DMS53 treated with DMSO at 0.1 percent for 48 hours (cell line): ENCODE measurements at regions not wholly inside any gene's neighbourhood (a gene's known extent, or its start where the extent isn't known, plus 50 kb on each side); places are given as distances from the start of the nearest gene placed in this dataset.
"Not testable (repeated sequence)": the region's sequence is repeated elsewhere in the genome, so short reads cannot be mapped to it uniquely, and the experiment has no call there.

Source experiments
- DNase-seq: peaks from one replicate; lab custom pipeline; 2025; ENCODE audit not compliant: unreplicated experiment; lab: John Stamatoyannopoulos, UW

DNA sequence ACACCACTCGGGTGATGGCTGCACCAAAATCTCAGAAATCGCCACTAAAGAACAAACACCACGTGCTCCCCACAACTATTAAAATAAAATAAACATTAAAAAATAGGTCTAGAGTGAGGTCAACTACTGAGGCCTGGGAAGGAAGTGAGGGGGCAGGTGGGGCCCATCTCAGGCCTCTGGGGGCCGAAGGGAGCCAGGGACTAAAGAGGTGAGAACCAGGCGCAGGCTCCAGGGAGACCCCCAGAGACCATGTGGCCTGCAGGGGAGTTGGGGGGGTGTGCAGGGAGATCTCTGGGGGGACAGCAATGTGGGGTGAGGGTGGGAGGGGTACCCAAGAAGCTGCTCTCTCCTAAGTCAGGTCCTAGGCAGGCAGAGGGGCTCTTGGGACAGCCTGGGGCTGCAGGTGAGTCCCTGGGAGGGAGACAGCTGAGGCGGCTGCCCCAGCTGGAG, 111.3 kb upstream of the SMURF2 start:
- DNase-seq: no peak

DNA sequence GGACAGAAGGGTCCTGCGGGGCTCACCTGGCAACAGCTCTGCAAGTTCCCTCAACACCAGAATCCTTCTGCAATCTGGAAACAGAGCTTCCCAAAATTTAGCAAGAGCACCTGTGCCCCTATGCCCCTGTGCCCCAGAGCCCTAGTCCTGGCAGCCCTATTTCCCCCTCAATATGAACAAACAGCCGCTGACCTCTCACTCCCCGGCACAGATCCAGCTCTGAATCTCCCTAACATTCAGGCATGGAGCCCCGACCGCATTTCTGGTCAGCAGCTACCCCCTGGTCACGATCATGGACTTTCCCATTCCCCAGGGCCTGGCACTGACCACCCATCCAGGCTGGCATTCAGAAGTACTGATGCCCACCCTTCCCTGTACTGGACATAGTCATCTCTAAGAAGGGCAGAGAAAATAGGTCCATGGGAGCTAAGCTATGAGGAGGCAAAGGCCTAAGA, 110.8 kb upstream of the SMURF2 start:
- no peak for DNase-seq

DNA sequence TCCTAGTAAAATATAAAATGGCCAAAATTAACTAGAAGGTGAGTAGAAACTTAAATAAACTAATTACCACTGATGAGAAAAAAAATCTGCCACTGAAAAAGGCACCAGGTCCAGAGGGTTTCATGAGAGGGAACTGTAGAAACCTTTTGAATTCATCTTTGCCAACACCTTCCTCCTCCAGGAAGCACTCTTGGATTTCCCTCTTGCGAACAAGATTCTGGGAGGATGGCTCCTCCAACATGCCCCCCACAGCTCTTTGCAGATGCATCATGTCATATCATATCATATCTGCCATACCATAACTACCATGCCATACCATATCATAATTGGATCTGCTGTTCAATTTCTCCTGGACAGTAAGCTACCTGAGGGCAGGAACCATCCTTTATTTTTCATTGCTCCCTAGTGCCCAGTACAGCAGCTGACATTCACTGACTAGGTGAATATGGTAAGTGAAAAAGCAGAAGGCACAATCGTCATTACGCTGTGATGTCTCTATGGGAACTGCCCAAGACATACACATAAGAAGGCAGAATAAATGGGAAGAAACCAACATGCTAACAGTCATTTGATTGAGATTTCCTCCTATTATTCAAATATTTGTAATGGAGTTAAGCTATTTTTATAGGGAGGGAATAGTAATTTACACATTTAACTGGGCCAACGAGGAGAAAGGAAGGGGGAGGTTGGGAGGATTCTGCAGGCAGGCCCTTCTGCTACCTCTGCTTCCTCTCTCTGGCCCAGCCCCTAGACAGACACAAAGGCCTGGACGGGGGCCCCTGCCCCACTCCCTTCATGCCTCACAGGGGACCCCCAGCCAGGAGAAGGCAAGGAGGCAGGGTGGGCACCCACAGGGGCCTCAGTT, 110.1 kb upstream of the SMURF2 start:
- no peak for DNase-seq

DNA sequence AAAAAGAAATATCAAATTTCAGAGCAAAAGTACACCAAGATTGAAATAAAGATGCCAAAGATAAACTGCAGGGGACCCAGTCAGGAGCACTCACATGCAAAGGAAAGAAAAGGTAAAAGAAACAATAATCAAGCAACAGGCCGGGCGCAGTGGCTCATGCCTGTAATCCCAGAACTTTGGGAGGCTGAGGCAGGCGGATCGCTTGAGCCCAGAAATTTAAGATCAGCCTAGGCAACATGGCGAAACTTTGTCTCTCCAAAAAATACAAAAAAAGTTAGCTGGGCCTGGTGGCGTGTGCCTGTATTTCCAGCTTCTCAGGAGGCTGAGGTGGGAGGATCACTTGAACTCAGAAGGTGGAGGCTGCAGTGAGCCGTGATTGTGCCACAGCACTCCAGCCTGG, 107.6 kb upstream of the SMURF2 start:
- no peak for DNase-seq

DNA sequence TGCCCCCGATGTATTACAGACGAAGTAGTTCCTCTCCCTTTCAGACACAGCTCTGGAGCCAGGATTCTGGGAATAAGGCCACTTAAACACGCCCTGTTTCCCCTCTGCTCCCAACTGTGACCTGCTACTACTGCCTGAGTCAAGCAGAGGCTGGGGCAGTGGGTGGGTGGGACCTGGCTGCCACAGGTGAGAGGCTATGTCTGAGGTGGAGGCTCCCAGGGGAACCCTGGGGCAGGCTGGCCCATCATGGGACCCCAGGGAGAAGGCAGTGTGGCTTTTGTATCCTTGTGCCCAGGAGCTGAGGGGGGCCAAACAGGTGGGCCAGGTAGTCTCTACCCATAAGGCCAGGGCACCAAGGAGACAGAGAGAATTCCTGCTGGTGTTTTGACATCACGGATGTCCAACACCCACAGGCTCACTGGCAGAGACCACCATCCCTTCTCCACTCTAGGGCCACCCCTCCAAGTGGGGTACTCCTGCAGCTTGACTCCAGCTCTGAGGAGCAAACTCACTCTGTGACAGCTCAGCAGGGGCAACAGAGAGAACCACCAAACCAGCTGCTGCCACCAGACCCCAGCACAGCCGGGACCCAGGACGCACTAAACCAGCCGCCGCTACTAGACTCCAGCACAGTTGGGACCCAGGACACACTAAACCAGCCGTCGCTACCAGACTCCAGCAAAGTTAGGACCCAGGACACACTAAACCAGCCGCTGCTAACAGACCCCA, 105.3 kb upstream of the SMURF2 start:
- no peak for DNase-seq

DNA sequence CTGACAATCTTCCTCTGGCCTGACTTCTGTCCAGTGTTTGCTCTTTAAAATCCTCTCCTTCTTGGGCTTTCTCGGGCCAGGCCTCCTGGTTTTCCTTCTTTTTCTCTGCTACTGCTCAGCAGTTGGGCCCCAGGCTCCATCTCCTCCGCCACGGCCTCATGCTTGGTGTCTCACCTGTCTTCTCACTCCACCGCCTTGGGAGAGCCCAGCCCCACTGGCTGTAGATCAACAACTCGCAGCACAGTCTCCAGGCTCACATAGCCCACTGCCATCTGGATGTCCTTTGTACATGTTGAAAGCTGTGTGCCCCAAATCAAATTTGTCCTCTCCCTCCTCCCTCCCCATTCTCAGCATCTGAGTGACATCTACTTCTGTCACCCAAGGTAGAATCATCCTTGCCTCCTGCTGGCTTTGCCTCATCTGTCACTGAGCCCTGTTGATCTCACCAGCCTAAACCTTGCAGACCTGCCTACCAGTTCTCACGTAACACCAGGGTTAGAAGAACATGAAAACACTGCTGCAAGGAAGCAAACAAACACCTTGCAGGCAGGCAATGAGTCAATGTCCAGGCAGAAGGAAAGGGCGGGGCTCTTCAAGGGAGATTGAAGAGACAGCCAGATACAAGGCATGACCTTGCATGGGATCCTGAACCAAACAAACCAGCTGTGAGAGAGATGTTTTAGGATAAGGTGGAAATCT, 103.2 kb upstream of the SMURF2 start:
- no peak for DNase-seq

DNA sequence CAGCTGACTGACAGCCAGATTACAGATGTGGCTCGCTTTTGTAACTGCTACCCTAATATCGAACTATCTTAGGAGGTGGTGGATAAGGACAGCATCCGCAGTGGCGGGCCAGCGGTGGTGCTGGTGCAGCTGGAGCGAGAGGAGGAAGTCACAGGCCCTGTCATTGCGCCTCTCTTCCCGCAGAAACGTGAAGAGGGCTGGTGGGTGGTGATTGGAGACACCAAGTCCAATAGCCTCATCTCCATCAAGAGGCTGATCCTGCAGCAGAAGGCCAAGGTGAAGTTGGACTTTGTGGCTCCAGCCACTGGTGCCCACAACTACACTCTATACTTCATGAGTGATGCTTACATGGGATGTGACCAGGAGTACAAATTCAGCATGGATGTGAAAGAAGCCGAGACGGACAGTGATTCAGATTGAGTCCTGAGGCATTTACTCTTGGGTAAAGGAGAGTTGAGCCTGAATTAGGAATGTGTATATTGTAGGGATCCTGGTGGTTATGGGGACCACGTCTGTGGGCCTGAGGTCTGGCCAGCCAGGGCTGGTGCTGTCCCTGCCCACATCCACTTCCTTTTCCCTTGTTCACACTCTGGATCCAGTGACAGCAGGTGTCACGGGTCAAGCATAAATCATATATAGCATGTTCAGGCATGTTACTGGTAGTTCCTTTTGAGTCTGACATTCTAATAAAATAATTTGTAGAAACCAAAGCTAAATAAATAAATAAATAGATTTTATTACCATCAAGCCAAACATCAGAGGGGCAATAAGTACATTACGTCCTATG, 89.0 kb upstream of the SMURF2 start:
- no peak for DNase-seq

DNA sequence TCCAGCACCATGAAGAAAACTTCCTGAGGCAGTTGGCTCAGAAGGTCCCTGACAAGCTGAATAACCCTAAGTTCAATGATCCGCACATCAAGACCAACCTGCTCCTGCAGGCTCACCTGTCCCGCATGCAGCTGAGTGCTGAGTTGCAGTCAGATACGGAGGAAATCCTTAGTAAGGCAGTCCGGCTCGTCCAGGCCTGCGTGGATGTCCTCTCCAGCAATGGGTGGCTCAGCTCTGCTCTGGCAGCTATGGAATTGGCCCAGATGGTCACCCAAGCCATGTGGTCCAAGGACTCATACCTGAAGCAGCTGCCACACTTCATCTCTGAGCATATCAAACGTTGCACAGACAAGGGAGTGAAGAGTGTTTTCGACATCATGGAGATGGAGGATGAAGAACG, 88.4 kb upstream of the SMURF2 start:
- no peak for DNase-seq

DNA sequence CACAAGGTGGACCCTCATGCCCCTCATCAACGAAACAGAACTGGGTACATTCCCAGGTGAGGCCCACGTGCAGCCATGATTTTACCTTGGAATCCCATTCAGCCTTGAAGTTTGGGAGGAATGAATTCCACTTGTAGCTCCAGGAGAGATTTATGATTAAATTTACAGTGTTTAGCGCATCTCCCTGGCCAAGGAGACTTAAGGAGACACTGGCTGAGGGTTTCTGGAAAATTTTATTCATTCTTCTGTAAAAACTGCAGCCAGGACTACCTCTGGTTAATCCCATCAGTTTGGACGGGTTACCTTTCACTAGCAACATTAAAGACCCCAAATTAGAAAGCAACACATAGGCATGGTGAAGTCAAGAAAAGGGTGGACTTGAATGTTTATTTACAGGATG, 87.2 kb upstream of the SMURF2 start:
- no peak for DNase-seq

DNA sequence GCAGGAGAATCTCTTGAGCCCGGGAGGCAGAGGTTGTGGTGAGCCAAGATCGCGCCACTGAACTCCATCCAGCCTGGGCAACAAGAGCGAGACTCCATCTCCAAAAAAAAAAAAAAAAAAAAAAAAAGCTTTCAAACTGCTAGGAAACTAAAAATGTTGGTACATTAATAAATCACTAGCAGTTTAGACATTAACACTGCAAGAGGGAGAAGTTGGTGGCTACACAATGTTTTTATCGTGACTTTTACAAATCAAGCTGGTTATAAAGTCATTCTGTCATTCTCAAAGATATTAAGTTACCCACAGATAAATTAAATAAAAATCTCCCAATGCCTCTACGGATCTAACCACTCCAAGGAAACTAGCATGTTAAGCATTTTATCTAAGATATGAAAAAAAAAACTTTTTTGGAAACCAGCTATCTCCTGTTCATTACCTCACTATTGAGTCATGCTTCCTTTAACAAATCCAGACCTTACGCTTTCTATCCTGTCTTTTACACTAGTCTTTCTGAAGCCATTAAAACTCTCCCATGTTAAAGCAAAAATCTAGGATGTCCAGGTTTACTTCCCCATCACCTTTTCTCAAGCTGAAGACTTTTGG, 85.9 kb upstream of the SMURF2 start:
- no peak for DNase-seq

DNA sequence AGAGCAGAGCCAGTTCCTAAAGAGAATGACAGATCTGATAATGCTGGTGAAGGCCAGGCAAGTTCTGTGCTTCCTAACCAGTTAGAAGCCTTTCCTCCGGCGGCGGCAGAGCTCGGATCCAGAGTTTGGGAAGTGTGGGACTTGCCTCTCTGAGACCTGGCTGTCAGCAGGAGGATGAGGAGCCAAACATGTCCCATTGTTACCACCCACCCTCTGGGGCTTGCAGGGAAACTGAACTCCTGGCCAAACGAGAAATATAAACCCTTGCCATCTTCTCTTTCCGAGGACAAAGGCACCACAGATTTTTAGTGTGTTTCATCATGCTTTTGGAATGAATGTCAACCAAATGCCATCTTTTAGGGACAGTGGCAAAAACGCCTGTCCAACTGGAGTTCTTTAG, 80.2 kb upstream of the SMURF2 start:
- DNase-seq: no peak

DNA sequence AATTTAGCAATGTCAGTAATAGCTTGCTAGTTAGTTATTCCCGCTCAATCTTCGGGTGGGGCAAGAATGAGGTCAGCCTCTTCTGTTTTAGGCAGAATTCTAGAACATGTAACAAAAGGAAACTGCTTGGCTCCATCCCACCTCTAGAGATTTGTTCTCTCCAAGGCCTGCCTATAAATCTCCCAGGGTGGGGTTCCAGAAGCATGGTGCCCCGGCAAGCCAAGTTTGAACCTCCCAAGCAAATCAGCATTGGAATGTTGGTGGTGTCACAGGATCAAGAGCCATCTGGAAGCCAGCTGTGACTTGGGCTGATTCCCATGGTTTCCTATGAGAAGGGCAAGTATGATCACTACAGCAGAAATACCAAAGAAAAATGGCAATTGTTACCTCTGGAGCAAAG, 79.8 kb upstream of the SMURF2 start:
- not testable (repeated sequence) for DNase-seq

DNA sequence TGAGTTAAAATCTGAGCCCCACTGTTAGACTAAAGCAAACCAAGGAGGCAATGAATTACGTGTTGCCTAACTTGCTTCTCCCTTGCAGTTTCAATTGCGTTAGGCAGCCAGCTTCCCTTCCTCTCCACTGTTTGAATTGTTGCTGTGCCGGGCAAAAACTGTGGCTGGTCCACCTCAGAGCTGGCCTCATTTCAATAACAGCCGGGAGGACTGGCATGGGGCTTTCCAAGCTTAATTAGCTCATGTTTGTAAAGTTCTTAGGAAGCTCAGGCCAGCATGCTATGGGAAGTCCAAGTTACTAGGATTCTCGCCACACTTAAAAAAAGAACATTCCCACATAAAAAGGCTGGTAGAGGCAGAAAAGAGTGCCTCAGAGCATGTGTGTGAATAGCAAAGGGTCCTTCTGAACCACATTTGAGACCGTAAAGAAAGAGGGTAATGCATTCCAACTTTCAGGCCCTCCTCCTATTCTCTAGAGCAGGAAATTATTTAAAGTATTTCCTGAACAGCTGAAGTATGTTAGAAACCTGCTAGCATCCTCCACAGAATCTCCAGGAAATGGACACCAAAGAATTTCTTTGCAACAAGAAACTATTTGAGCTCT, 79.0 kb upstream of the SMURF2 start:
- no peak for DNase-seq

DNA sequence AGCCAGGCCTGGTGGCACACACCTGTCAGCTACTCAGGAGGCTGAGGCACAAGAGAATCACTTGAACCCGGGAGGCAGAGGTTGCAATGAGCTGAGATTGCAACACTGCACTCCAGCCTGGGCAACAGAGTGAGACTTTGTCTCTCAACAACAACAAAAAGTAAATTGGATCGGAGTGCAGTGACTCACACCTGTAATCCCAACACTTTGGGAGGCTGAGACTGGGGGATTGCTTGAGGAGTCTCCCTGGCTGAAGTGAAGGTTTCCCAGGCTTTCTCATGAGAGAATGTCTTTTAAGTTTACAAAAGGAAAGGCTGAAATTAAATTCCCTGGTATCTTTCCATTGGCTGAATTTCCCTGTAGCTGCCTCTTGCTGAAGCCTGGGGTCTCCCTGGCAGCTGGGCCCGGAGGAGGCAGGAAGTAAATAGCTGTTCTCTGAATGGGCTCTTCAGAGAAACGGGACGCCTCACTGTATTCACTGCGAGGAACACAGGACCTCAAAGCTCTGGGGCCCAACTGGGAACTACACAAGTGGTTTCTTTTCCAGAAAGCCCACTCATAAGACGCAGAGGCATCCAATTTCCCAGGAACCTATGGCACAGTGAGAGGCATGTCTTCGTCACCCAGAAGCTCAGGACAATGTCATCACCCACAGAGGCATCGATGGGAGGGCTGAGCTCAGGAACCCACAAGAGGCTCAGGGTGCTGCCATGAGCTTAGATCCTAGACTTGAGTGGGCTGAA, 77.4 kb upstream of the SMURF2 start:
- DNase-seq: no peak

DNA sequence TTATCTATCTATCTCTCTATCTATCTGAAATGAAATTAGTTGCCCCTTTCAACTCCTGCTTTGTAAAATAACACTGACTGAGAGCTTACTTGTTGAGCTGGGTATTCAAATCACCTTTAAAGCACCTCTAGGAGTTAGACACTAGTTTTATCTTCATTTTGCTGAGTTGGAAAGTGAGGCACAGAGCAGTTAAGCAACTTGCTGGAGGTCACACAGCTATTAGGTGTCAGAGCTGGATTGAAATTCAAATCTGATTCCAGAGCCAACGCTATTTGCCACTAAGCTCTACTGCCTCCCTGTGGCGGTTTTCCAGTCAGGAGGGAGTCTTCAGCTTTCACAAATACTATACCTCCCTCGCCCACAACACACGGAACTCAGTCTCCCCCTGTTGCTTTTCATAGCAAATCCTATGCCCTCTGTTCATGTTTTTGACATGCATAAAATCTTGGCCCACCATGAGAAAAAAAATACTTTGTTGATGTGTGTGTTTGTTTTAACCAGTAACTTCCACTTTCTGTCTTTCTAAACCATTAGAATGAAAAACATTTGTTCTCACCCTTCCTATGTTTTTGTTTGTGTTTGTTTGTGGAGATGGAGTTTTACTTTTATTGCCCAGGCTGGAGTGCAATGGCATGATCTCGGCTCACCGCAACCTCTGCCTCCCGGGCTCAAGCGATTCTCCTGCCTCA, 74.8 kb upstream of the SMURF2 start:
- DNase-seq: peak; percentile 29

DNA sequence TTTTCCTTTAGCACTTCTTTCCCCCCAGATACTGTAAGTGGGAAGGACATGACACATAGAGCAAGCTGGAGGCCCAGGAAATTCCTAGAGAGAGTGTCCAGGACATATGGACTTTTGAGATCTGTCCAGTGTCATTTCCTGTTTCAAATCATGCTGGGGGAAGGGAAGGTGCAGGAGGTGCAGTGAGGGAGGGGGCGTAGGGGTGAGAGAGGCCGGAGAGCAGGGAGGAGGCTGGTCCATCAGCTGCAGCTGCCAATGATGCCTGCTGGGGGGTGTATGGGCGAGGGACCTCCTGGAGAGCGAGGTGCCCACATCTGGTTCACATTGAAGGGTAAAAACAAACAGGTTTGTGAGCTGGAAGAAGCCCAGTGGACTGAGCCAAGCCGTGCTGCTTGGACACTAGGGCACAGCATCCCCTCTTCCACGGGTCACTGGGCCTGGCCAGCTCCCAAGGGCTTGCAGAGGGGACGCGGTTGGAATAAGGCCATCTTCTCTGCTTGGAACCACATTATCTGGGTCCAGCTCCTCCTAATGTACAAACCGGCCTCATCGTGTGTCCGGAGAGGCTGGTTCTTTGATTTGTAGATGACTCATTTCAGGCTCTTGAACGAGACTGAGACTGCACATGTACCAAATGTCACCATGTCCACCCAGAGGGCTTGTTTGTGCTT, 70.4 kb upstream of the SMURF2 start:
- peak; percentile 12 for DNase-seq

DNA sequence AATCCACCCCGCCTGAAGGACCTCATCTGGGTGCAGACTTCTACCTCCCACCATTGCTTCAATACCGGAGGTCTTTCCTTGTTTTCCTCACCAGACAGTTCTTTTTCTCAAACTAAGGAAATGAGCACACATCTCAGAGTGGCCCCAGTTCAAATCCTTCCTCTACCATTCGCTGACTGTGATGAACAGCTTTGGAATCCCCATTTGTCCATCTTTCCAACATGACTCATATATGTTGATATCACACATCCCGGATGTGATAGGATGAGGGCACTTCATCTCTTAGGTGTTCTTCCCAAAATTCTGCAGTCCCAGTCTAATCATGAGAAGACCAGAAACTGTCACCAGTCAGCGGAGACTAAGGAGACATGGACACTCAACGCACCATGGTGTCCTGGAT, 67.9 kb upstream of the SMURF2 start:
- not testable (repeated sequence) for DNase-seq

DNA sequence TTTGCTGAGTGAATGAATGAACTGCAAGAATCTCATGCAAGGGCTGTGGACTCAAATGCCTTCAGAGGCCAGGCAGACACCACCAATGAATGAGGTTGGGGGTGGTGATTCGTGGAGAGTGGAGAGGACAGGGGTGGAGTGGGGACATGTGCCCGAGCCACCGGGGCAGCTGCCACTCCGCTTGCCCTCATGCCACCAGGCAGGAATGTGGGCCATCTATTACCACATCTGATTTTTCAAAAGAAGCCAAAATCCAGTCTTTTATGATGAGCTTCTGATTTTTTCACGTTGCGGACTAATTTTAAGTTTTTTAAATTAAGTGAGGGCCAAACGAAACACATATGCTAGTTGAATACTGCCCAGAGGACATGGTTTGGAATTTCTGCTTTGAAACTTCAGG, 67.1 kb upstream of the SMURF2 start:
- DNase-seq: no peak
